IMR-90 (cell line): ENCODE measurements at regions not wholly inside any gene's neighbourhood (a gene's known extent, or its start where the extent isn't known, plus 50 kb on each side); places are given as distances from the start of the nearest gene placed in this dataset.

Source experiments
- ATAC-seq: fragments of 200-7000 bp; cut with Tn5 transposase; 2 replicates; pipeline ENCODE4 v1.9.1; 2020; ENCODE audit warnings: low read depth, mild to moderate bottlenecking, moderate library complexity
- BruUV-seq: library from RNA; stranded (reverse); fragments of 400-500 nt; replicated peaks from 2 replicates; lab custom pipeline; 2021; lab: Mats Ljungman, UMichigan
- CTCF ChIA-PET: fragments of 300-600 bp; formaldehyde crosslinking; extraction: SDS; loops from one replicate; lab custom pipeline; 2021; ENCODE audit warnings: antibody characterized with exemption; lab: Yijun Ruan, JAX
- POLR2A ChIA-PET: fragments of 300-600 bp; sonication (Branson Sonifier 250); formaldehyde crosslinking; loops from one replicate; lab custom pipeline; 2022; ENCODE audit warnings: antibody characterized with exemption; ENCODE audit not compliant: unreplicated experiment; lab: Charles Lee
- DNase-seq: peaks from one replicate; pipeline ENCODE4 v3.0.0; 2013
- H2AFZ ChIP-seq: replicated peaks from 2 replicates; pipeline ENCODE3; 2013; ENCODE audit warnings: low read length, mild to moderate bottlenecking; ENCODE audit not compliant: poor library complexity
- H2AK5ac ChIP-seq: 2 replicates; pipeline ENCODE4 v1.6.1; 2013; ENCODE audit warnings: low read depth, low read length, inconsistent platforms
- H2AK9ac ChIP-seq: replicated peaks from 2 replicates; pipeline ENCODE3; 2013; ENCODE audit warnings: mild to moderate bottlenecking, low read depth, low read length, moderate library complexity; ENCODE audit not compliant: poor library complexity
- H2BK120ac ChIP-seq: 2 replicates; pipeline ENCODE4 v1.6.1; 2013; ENCODE audit warnings: low read depth, low read length, inconsistent platforms
- H2BK15ac ChIP-seq: 3 replicates; pipeline ENCODE4 v1.6.1; 2013; ENCODE audit warnings: low read depth, low read length, inconsistent platforms
- H2BK20ac ChIP-seq: 2 replicates; pipeline ENCODE4 v1.6.1; 2013; ENCODE audit warnings: low read depth, mild to moderate bottlenecking, inconsistent platforms, low read length, moderate library complexity
- H2BK5ac ChIP-seq: 2 replicates; pipeline ENCODE4 v1.6.1; 2013; ENCODE audit warnings: mild to moderate bottlenecking, low read depth, low read length, inconsistent platforms; ENCODE audit not compliant: poor library complexity, severe bottlenecking
- H3K14ac ChIP-seq: replicated peaks from 2 replicates; pipeline ENCODE4 v1.6.1; 2013; ENCODE audit warnings: low read depth, low read length, inconsistent platforms
- H3K18ac ChIP-seq: 2 replicates; pipeline ENCODE4 v1.6.1; 2013; ENCODE audit warnings: low read depth, low read length, control low read depth
- H3K23ac ChIP-seq: 2 replicates; pipeline ENCODE4 v1.6.1; 2013; ENCODE audit warnings: low read depth, low read length, inconsistent platforms
- H3K27ac ChIP-seq: 2 replicates; pipeline ENCODE4 v1.5.1; 2013; ENCODE audit warnings: mild to moderate bottlenecking, control low read depth, low read length; ENCODE audit not compliant: insufficient read depth
- H3K27me3 ChIP-seq: 2 replicates; pipeline ENCODE4 v1.6.1; 2013; ENCODE audit warnings: low read length; ENCODE audit not compliant: control insufficient read depth, insufficient read depth
- H3K36me3 ChIP-seq: 2 replicates; pipeline ENCODE4 v1.6.1; 2013; ENCODE audit warnings: low read length, mixed read lengths; ENCODE audit not compliant: control insufficient read depth, insufficient read depth
- H3K4ac ChIP-seq: 2 replicates; pipeline ENCODE4 v1.6.1; 2013; ENCODE audit warnings: low read depth, low read length, inconsistent platforms
- H3K4me1 ChIP-seq: 2 replicates; pipeline ENCODE4 v1.6.1; 2013; ENCODE audit warnings: low read length, mixed read lengths; ENCODE audit not compliant: control insufficient read depth, insufficient read depth
- H3K4me2 ChIP-seq: 2 replicates; pipeline ENCODE4 v1.6.1; 2013; ENCODE audit warnings: low read depth, mild to moderate bottlenecking, control low read depth, low read length, moderate library complexity
- H3K4me3 ChIP-seq: 2 replicates; pipeline ENCODE4 v1.5.1; 2013; ENCODE audit warnings: low read depth, mild to moderate bottlenecking, control low read depth, low read length, moderate library complexity; ENCODE audit not compliant: insufficient read depth
- H3K56ac ChIP-seq: 2 replicates; pipeline ENCODE4 v1.6.1; 2013; ENCODE audit warnings: low read length, inconsistent platforms; ENCODE audit not compliant: insufficient read depth; ENCODE audit errors: extremely low read depth
- H3K79me1 ChIP-seq, 2 experiments: 2 replicates each; pipeline ENCODE4 v1.6.1; 2013; ENCODE audit warnings: low read length in 2 of 2, inconsistent platforms in 1 of 2, low read depth in 1 of 2
- H3K9ac ChIP-seq: 2 replicates; pipeline ENCODE4 v1.6.1; 2013; ENCODE audit warnings: low read depth, low read length, control low read depth
- H3K9me1 ChIP-seq: 2 replicates; pipeline ENCODE4 v1.6.1; 2013; ENCODE audit warnings: low read length, inconsistent platforms; ENCODE audit not compliant: insufficient read depth
- H3K9me3 ChIP-seq: 2 replicates; pipeline ENCODE4 v1.6.1; 2013; ENCODE audit warnings: low read length; ENCODE audit not compliant: control insufficient read depth, insufficient read depth
- H4K20me1 ChIP-seq: 2 replicates; pipeline ENCODE4 v1.6.1; 2013; ENCODE audit warnings: low read length, inconsistent platforms; ENCODE audit not compliant: insufficient read depth
- H4K5ac ChIP-seq: 2 replicates; pipeline ENCODE4 v1.6.1; 2013; ENCODE audit warnings: mild to moderate bottlenecking, low read depth, low read length, control low read depth
- H4K8ac ChIP-seq, 2 experiments: 2 replicates each; pipeline ENCODE4 v1.6.1; 2013; ENCODE audit warnings: low read depth in 2 of 2, low read length in 2 of 2, control low read depth in 1 of 2, inconsistent platforms in 1 of 2
- H4K91ac ChIP-seq: 2 replicates; pipeline ENCODE4 v1.6.1; 2013; ENCODE audit warnings: low read depth, low read length, inconsistent platforms; ENCODE audit not compliant: insufficient read depth
- MAFK ChIP-seq: IDR thresholded peaks from 2 replicates; pipeline ENCODE4 v1.6.1; 2012; ENCODE audit warnings: low read depth, low read length, improper control_type of control experiment
- NFE2L2 ChIP-seq: fragments of 150-350 bp; IDR thresholded peaks from 2 replicates; pipeline ENCODE4 v1.6.1; 2016; ENCODE audit warnings: low read depth, mild to moderate bottlenecking, low read length
- WGBS, 2 experiments: methylation state at CpG; one replicate each; pipeline versions ENCODE4 v1.1.5 to v1.1.7; 2013; ENCODE audit warnings: missing lambda C conversion rate in 2 of 2; ENCODE audit not compliant: insufficient read length in 1 of 2; ENCODE audit errors: extremely low coverage in 2 of 2; 5-methylcytosine and 5-hydroxymethylcytosine counted together
- dilution Hi-C: fragments of 300-500 bp; cut with HindIII; formaldehyde crosslinking; loops from one replicate; pipeline ENCODE4 v1.14.3; 2018; ENCODE audit warnings: low sequenced_read_pairs; ENCODE audit not compliant: unreplicated experiment
- in situ Hi-C: fragments of 300-500 bp; cut with MboI; formaldehyde crosslinking; loops from 3 replicates; pipeline ENCODE4 v1.14.3; 2019; ENCODE audit warnings: low sequenced_read_pairs, inconsistent platforms, mixed read lengths
- intact Hi-C: fragments of 100-400 bp; cut with micrococcal nuclease; formaldehyde crosslinking; loops from 2 replicates; pipeline ENCODE4 v1.10.0; 2022

GRCh38 chr18:67276638-67277037, 239.9 kb downstream of the DSEL start:
- Histone ChIP-seq H3K9ac (no peak overlapping the region), H4K8ac (no peak overlapping the region), H2BK20ac (no peak overlapping the region), H4K5ac (no peak overlapping the region), H3K27ac (no peak overlapping the region), H3K56ac (no peak overlapping the region), H3K4me1 (no peaks in the 10 kb centered on the region), H3K14ac (no peak overlapping the region), H2BK120ac (no peak overlapping the region), H2AK5ac (no peak overlapping the region), H3K79me1 (no peaks in the 10 kb centered on the region), H3K27me3 (no peaks in the 10 kb centered on the region), H3K9me3 (no peaks in the 10 kb centered on the region), H3K36me3 (no peaks in the 10 kb centered on the region), H4K91ac (no peak overlapping the region), H2AK9ac (no peak overlapping the region), H3K23ac (no peak overlapping the region), H3K18ac (no peak overlapping the region), H3K4me2 (no peak overlapping the region), H3K4me3 (no peak overlapping the region), H4K20me1 (no peaks in the 10 kb centered on the region), H3K4ac (no peak overlapping the region), H2BK5ac (no peak overlapping the region), H2BK15ac (no peak overlapping the region), H2AFZ (no peak overlapping the region), H3K9me1 (no peaks in the 10 kb centered on the region)
- WGBS, 2 experiments = no CpG with 5 or more reads among the region's 4 CpGs
- in situ Hi-C loops = no loop called here
- ATAC-seq (no peak), DNase-seq (no peak)
- intact Hi-C loops = loop anchor here (10.0 kb wide), 1 partner anchor 68 kb away; no protein-coding TSS in a partner anchor
- TF ChIP-seq NFE2L2 = no peak
- TF ChIP-seq MAFK = 0 out of 2 replicates have a peak, but pooled peaks have one; percentile 11
- ChIA-PET CTCF (no interaction called here), POLR2A (no interaction called here)
- no TSS peak for BruUV-seq
- dilution Hi-C loops = no loop called here
